ENCODE measurements at regions not wholly inside any gene's neighbourhood (a gene's known extent, or its start where the extent isn't known, plus 50 kb on each side); places are given as distances from the start of the nearest gene placed in this dataset.

GRCh38 chr15:93524432-93524831 is 435.4 kb upstream of the RGMA start:
- no peak overlapping the region for H3K4me3 ChIP-seq (ENCODE audit: extremely low read depth in 1 of 4, insufficient read depth in 2 of 4, low read depth in 3 of 4, low read length in 4 of 4)
- H3K27ac ChIP-seq (ENCODE audit: low read depth, low read length) = no peak overlapping the region
- H2BK5ac ChIP-seq (ENCODE audit: low read depth, low read length) = no peak overlapping the region
- no peaks in the 10 kb centered on the region for H4K20me1 ChIP-seq (replicated peaks in 1 of 2; ENCODE audit: control insufficient read depth in 1 of 2, insufficient read depth in 2 of 2, low read length in 2 of 2)
- H3K4me2 ChIP-seq (ENCODE audit: insufficient read depth in 1 of 2, low read depth in 2 of 2, low read length in 2 of 2) = no peak overlapping the region
- POLR2A ChIA-PET (ENCODE audit: partially characterized antibody) = no interaction called here
- H4K91ac ChIP-seq (replicated peaks; ENCODE audit: insufficient read length, low read length) = no peak overlapping the region
- H3K14ac ChIP-seq (ENCODE audit: insufficient read length) = no peak overlapping the region
- no peak overlapping the region for H2BK20ac ChIP-seq (ENCODE audit: low read length)
- no peak overlapping the region for H4K8ac ChIP-seq (ENCODE audit: extremely low read depth, insufficient read depth, low read length)
- H2BK12ac ChIP-seq (ENCODE audit: low read depth, low read length) = no peak overlapping the region
- no peak overlapping the region for H2AFZ ChIP-seq (ENCODE audit: low read length)
- H4K5ac ChIP-seq (ENCODE audit: insufficient read length, low read depth, low read length) = no peak overlapping the region
- no peak for TF ChIP-seq FOSL1 (IDR thresholded peaks at IDR 0.05; ENCODE audit: insufficient read depth, low read depth, low read length)
- no peaks in the 10 kb centered on the region for H3K79me2 ChIP-seq (ENCODE audit: control insufficient read depth in 1 of 2, insufficient read depth in 2 of 2, low read length in 2 of 2)
- no peak overlapping the region for H3K56ac ChIP-seq (replicated peaks; ENCODE audit: insufficient read length, low read depth, low read length)
- no peak overlapping the region for H3K4ac ChIP-seq (replicated peaks; ENCODE audit: insufficient read length, low read depth, low read length)
- no peak overlapping the region for H2AK5ac ChIP-seq (ENCODE audit: low read depth, low read length)
- FAIRE-seq (no peak), DNase-seq (ENCODE audit: low read depth in 1 of 2, low spot score in 2 of 2) (no peak)
- H2BK15ac ChIP-seq (ENCODE audit: low read length) = no peak overlapping the region
- no peaks in the 10 kb centered on the region for H3K27me3 ChIP-seq (replicated peaks in 1 of 4; ENCODE audit: control insufficient read depth in 3 of 4, extremely low read depth in 1 of 4, insufficient read depth in 3 of 4, low read length in 3 of 4)
- H3K9ac ChIP-seq (replicated peaks in 1 of 4; ENCODE audit: extremely low read depth in 1 of 4, low read depth in 3 of 4, low read length in 3 of 4) = no peak overlapping the region
- no peaks in the 10 kb centered on the region for H3K9me3 ChIP-seq (ENCODE audit: insufficient read depth in 2 of 2, low read depth in 1 of 2, low read length in 1 of 2)
- no peak overlapping the region for H3K23ac ChIP-seq (ENCODE audit: insufficient read length)
- H3K79me1 ChIP-seq (ENCODE audit: low read depth, low read length) = no peaks in the 10 kb centered on the region
- no peaks in the 10 kb centered on the region for H3K23me2 ChIP-seq (ENCODE audit: low read depth, low read length)
- 92% methylated on average over 6 of the region's 6 CpGs; no CpG with 5 or more reads in 1 of the 2 experiments for WGBS, 2 experiments (ENCODE audit: extremely low coverage in 1 of 2, insufficient coverage in 1 of 2, insufficient read length in 1 of 2, insufficient replicate concordance in 2 of 2, low coverage in 1 of 2, low lambda C conversion rate in 2 of 2, missing lambda C conversion rate in 1 of 2)
- H3K36me3 ChIP-seq (ENCODE audit: control insufficient read depth in 2 of 4, insufficient read depth in 4 of 4, low read length in 3 of 4) = no peaks in the 10 kb centered on the region
- no peak overlapping the region for H3K18ac ChIP-seq (ENCODE audit: extremely low read depth, low read length)
- no peaks in the 10 kb centered on the region for H3K4me1 ChIP-seq (replicated peaks in 1 of 4; ENCODE audit: control insufficient read depth in 3 of 4, insufficient read depth in 4 of 4, low read length in 3 of 4)
- CTCF ChIA-PET (ENCODE audit: partially characterized antibody) = interaction anchor here (1.0 kb wide), 1 partner anchor 33 kb away, joined by 3 read pairs; no protein-coding TSS in a partner anchor
- no peak overlapping the region for H2BK120ac ChIP-seq (replicated peaks; ENCODE audit: low read depth, low read length)

Data from H1 (cell line).